ENCODE measurements at regions not wholly inside any gene's neighbourhood (a gene's known extent, or its start where the extent isn't known, plus 50 kb on each side); places are given as distances from the start of the nearest gene placed in this dataset.
A peak's percentile ranks its signal among the peaks of the same experiment; 100 is the strongest.
"Not testable (repeated sequence)": the region's sequence is repeated elsewhere in the genome, so short reads cannot be mapped to it uniquely, and the experiment has no call there.

DNA sequence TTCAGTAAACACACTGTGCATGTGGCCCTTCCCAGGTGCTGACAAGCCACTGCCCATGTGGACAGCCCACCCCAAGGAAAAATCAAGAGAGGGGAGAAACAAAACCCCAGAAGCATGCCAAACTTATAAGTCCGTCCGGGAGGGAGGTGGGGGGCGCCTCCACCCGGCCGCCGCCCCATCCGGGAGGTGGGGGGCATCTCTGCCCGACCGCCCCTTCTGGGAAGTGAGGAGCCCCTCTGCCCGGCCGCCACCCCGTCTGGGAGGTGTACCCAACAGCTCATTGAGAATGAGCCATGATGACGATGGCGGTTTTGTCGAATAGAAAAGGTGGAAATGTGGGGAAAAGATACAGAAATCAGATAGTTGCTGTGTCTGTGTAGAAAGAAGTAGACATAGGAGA, 53.8 kb upstream of the C2CD4B start:
- no peak for DNase-seq (ENCODE audit: low read depth)

GRCh38 chr15:62219799-62220198, 54.7 kb upstream of the C2CD4B start:
- DNase-seq (ENCODE audit: low read depth) = no peak

DNA sequence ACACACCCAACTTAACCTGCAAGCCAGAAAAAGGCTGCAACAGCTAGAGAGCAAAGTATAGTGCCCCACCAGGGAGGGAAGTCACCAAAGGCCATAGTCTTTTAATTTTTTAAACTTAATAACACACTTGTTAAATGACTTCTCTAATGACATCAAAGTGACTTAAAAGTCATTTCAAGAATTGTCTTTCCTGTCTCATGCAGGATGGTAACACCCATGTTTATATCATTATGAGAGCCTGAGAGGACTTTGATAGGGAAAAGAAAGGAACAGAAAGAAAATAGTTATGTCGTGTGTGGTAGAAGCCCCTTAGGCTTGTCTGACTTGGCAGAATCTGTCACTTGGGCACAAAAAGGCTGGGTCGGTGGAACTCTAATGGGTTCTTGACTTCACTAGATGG, 57.9 kb upstream of the C2CD4B start:
- no peak for DNase-seq (ENCODE audit: low read depth)

- DNase-seq (ENCODE audit: low read depth) = no peak
These were observed 63.5 kb upstream of the C2CD4B start for GRCh38 chr15:62228604-62229003.

DNA sequence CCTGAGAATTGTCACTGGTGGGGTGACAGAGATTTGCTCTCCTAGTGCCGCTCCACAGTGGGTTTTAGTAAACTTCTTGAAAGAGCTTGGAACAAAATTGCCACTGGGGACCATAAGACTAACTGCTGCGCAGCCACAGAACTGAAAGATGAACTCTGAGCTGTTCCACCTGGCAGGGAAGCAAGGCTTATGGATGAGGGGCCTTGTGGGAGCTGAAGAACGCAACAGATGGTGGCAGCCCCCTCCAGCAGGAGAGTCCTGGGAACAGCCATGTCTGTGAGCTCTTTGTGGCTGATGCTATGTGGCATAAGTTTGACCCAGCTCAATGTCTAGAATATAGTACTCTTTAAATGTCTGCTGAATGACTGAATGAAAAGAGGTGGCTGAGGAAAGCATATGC, 66.8 kb upstream of the C2CD4B start:
- DNase-seq (ENCODE audit: low read depth) = no peak

GRCh38 chr15:62240121-62241096, 75.3 kb upstream of the C2CD4B start:
- no peak for DNase-seq (ENCODE audit: low read depth)

DNA sequence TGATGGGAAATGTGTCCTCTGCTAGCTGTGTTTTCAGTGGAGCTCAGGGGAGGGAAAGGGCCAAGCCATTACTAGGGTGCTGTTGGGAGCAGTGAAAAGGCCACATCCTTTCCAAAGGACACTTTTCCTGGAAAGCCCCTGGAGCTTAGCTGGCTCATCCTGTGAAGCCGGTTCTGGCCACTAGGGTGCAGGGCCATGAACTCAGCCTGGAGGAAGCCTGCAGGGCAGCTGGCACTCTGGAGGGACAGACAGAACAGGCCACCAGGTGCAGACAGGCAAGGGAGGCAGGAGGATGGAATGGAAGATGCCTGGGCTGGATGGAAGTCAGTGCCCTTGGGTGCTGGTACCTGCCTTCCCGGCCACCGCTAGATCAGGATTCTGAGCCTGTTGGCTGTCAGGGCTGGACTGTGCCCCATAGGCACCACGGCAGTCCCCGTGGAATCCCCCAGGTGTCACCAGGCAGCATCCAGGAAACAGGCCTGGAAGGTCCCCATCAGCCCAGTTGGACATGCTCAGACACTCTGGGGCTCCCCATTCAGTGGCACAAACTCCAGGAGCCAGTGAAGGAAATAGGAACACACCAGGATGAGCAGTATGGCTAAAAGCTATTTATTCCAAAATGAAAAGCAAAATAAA, 76.2 kb upstream of the C2CD4B start:
- DNase-seq (ENCODE audit: low read depth) = peak; percentile 4

DNA sequence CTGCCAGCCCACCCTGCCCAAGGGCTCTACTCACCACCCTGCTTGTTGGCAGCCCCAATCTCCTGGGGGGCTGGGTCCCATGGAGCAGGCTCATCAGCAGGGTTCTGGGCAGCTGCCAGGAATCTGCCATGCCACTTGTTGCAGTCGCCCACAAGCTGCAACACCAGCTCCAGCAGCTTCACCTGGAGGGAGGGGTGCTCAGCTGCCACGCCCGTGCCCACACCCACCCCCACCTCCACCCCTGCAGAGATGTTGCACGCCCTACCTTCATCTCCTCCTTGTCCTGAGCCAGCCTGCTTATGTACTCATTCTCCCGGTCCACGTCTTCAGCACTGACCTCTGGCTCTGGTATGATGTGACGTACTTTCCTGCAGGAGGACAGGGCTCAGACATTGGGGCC, 77.9 kb upstream of the C2CD4B start:
- no peak for DNase-seq (ENCODE audit: low read depth)

DNA sequence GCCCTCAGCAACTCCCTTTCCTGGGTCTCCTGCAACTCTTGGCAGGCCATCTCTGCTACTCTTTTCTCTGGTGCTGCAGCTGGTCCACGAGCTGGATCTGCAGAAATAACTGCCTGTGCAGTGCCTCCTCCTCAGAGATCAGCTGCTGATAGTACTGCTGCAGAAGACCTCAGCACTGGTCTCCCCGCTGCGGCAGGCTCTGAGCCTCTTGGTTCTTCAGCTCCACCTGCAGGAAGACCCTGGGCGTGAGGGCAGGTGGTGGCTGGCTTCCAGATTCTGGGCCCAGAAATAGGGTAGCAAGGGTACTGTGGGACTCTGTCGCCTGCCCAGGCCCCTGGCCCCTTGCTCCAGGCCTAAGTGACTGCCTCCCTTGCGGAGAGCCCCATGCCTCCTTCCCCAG, 79.7 kb upstream of the C2CD4B start:
- no peak for DNase-seq (ENCODE audit: low read depth)

GRCh38 chr15:62248277-62248984, 83.3 kb upstream of the C2CD4B start:
- no peak for DNase-seq (ENCODE audit: low read depth)

DNA sequence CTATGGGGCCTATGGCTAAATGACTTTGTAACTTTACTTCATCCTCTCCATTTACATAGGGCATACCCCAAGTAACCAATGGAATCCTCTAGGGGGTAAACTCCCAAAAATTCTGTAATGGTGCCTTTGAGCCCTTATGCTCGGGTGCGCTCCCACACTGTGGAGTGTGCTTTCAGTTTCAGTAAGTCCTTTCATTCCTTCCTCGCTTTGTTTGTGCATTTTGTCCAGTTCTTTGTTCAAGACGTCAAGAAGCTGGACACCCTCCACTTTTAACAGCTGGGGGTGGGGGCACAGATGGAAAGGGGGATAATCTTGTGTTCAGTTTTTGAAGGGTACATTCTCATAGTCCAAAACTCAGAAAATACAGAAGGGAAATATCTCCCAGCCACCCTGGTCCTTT, 84.4 kb upstream of the C2CD4B start:
- DNase-seq (ENCODE audit: low read depth) = no peak

- no peak for DNase-seq (ENCODE audit: low read depth)
These were observed 85.1 kb upstream of the C2CD4B start for GRCh38 chr15:62250186-62250585.

- no peak for DNase-seq (ENCODE audit: low read depth)
These were observed 85.9 kb upstream of the C2CD4B start for GRCh38 chr15:62250978-62251377.

GRCh38 chr15:62253294-62253693, 88.2 kb upstream of the C2CD4B start:
- no peak for DNase-seq (ENCODE audit: low read depth)

- peak; percentile 64 for DNase-seq (ENCODE audit: low read depth)
These were observed 89.3 kb upstream of the C2CD4B start for GRCh38 chr15:62254137-62254934.

- DNase-seq (ENCODE audit: low read depth) = not testable (repeated sequence)
These were observed 91.3 kb upstream of the C2CD4B start for GRCh38 chr15:62256430-62256829.

DNA sequence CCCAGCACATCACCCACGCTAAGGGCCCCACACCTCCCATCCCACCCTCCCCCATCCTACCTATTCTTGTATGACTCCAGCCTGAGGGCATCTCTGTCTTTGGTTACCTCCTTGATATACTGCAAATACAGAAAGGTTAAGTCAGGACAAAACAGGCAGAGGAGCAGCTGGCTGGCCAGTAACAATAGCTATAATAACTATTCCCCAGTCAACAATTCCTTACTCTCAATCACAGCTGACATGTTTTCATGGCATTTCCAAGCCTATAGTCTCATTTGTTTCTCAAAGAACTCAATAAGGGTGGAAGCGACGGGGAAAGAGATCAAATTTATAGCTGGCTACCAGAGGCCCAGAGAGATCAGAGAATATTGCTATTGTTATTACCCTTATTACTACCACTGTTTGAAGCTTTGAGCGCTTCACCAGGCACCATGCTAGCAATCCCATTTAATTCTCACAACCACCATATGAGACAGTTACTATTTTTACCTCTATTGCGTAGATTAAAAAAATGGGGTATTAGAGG, 93.0 kb upstream of the C2CD4B start:
- DNase-seq (ENCODE audit: low read depth) = no peak

DNA sequence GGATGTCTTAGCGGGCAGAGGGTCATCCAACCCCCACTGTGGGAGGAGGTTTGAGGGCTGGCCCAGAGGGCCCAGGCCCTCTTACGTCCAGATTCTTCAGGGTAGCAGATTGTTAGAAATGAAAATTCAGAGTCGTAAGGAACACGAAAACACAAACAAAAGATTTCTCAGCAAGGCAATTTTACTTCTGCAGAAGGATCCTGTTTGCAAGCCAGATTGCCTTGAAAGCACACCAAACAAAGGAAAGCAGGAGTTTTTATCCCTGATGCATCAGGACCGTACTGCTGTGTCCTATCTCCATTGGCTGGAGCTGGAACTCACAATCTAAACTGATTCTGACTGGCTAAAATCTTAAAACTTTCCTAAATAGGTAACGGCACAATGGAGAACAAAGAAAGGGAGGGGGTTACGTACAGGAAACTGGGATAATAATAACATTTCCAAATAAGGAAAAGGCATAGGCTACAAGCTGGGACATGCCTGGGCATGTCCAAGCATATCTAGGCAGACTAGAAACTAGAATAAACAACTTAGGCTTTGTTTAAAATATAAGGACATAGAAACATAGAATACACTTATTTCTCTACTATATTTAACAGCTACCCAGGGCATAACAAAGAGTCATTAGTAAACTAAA, 97.3 kb upstream of the C2CD4B start:
- DNase-seq (ENCODE audit: low read depth) = no peak

DNA sequence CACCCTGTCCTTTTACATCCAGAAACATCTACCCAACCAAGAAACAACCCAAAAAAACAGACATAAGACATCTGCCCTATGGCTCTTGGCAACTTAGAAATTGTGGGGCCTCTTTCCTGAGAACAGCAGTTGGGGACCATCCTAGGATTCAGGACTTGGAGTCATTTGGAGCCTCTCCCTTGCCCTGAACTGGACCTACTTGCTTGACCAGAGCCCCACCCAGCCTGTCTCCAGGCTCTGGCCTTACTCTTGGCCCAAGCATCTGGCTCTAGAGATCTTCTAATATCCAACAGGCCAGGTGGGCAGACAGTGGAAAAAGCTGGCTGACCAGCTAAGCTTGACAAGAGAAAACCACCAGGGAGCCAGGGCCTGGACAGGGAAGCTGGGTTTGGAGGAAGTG, 99.1 kb upstream of the C2CD4B start:
- DNase-seq (ENCODE audit: low read depth) = no peak

- DNase-seq (ENCODE audit: low read depth) = no peak
These were observed 104.4 kb upstream of the C2CD4B start for GRCh38 chr15:62269504-62269903.

GRCh38 chr15:62270216-62270921, 105.3 kb upstream of the C2CD4B start:
- no peak for DNase-seq (ENCODE audit: low read depth)
